ENCODE measurements at regions not wholly inside any gene's neighbourhood (a gene's known extent, or its start where the extent isn't known, plus 50 kb on each side); places are given as distances from the start of the nearest gene placed in this dataset.

DNA sequence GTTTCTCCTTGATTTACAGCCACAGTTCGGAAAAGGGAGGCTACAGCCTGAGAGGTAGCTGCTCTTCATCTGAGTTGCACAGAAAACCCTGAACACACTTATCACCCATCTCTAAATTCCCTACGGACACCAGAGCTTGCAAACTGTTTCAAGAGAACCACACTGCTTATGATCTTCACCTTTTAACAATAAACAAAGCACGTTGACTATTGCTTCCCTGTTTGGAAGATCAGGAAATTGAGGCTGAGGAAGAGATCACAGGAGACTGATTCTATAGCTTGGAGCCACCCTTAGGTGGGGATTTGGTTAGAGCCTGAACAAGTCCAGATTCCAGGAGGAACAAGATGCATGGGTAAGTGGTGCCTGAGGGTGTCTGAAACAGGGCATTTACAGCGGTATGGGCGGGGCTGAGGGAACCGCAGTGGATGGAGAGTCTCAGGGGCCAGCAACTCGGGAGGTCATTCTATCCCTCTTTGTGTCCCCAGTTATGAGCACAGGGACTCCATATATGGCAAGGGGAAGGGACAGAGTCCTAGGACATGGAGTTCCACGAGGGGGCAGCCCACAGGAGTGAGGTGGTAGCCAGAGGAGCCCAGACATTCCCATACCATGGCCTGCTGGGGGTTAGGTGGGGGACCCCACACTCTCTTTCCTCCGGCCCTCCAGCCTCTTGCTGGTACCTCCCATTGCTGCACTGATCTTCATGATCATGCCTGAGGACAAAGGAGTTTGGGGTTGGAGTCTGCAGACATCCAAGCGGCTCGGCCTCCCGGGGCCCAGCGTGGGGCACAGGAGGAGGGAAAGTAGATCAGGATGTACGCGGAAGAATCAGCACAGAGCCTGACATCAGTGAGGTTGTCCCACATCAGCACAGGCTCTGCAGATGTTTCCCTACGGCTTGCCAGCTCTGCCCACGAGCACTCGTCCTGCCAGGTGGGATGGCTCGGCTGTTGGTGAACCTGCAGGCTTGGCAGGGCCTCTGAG is 162.3 kb upstream of the ZNF536 start:
- WGBS (ENCODE audit: low lambda C conversion rate, missing lambda C conversion rate): 81% methylated on average over 19 of the region's 19 CpGs
- Histone ChIP-seq H3K79me2 (no peaks in the 10 kb centered on the region), H3K36me3 (replicated peaks; ENCODE audit: insufficient read depth, low read depth) (no peaks in the 10 kb centered on the region), H3K4me2 (no peak overlapping the region), H4K20me1 (ENCODE audit: insufficient read depth, poor library complexity, severe bottlenecking) (no peaks in the 10 kb centered on the region), H3K27me3 (peaks cover 4% of the 10 kb centered on the region), H3K9me2 (replicated peaks; ENCODE audit: insufficient read depth) (no peaks in the 10 kb centered on the region), H3K27ac (no peak overlapping the region), H3K4me3 (no peak overlapping the region), H2AFZ (no peak overlapping the region), H3K4me1 (ENCODE audit: insufficient read depth) (no peaks in the 10 kb centered on the region), H3K9me3 (ENCODE audit: low read depth) (no peaks in the 10 kb centered on the region)
- DNase-seq (ENCODE audit: low spot score): no peak
- TF ChIP-seq EZH2 (IDR thresholded peaks at IDR 0.05; ENCODE audit: borderline replicate concordance) (no peak), EZH2phosphoT487 (IDR thresholded peaks at IDR 0.05; ENCODE audit: low read depth, severe bottlenecking, unreplicated experiment) (no peak)
- TF ChIP-seq, protein P1, sequence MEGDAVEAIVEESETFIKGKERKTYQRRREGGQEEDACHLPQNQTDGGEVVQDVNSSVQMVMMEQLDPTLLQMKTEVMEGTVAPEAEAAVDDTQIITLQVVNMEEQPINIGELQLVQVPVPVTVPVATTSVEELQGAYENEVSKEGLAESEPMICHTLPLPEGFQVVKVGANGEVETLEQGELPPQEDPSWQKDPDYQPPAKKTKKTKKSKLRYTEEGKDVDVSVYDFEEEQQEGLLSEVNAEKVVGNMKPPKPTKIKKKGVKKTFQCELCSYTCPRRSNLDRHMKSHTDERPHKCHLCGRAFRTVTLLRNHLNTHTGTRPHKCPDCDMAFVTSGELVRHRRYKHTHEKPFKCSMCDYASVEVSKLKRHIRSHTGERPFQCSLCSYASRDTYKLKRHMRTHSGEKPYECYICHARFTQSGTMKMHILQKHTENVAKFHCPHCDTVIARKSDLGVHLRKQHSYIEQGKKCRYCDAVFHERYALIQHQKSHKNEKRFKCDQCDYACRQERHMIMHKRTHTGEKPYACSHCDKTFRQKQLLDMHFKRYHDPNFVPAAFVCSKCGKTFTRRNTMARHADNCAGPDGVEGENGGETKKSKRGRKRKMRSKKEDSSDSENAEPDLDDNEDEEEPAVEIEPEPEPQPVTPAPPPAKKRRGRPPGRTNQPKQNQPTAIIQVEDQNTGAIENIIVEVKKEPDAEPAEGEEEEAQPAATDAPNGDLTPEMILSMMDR (IDR thresholded peaks at IDR 0.05; ENCODE audit: poor library complexity): no peak

DNA sequence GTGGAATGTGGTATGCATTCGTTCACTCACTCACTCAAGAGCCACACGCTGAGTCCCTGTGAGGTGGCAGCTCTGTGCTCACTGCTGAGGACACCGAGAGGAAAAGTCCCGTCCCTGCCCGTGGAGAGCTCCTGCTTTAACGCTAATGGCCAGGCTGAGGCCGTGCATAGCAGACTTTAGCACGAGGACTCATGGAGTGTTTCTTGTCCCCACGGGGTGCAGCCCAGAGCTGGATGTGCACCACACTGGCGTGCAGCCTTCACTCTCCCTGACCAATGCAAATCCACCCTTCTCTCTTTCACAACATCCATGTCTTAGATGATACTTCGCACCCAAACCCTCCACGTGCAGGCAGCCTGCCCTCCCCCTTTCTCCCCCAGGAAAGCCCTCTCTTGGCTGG is 159.6 kb upstream of the ZNF536 start:
- H3K4me3 ChIP-seq: no peak overlapping the region
- no peaks in the 10 kb centered on the region for H3K79me2 ChIP-seq
- no peak for DNase-seq (ENCODE audit: low spot score)
- H3K27ac ChIP-seq: no peak overlapping the region
- no peak overlapping the region for H2AFZ ChIP-seq
- no peaks in the 10 kb centered on the region for H3K9me3 ChIP-seq (ENCODE audit: low read depth)
- H3K4me1 ChIP-seq (ENCODE audit: insufficient read depth): no peaks in the 10 kb centered on the region
- H3K36me3 ChIP-seq (replicated peaks; ENCODE audit: insufficient read depth, low read depth): no peaks in the 10 kb centered on the region
- H3K9me2 ChIP-seq (replicated peaks; ENCODE audit: insufficient read depth): no peaks in the 10 kb centered on the region
- H3K4me2 ChIP-seq: no peak overlapping the region
- H3K27me3 ChIP-seq: peaks cover 17% of the 10 kb centered on the region
- H4K20me1 ChIP-seq (ENCODE audit: insufficient read depth, poor library complexity, severe bottlenecking): no peaks in the 10 kb centered on the region
- TF ChIP-seq EZH2 (IDR thresholded peaks at IDR 0.05; ENCODE audit: borderline replicate concordance): no peak
- TF ChIP-seq EZH2phosphoT487 (IDR thresholded peaks at IDR 0.05; ENCODE audit: low read depth, severe bottlenecking, unreplicated experiment): no peak
- TF ChIP-seq, protein P1 (IDR thresholded peaks at IDR 0.05; ENCODE audit: poor library complexity): no peak
- 88% methylated on average over 11 of the region's 12 CpGs for WGBS (ENCODE audit: low lambda C conversion rate, missing lambda C conversion rate)

DNA sequence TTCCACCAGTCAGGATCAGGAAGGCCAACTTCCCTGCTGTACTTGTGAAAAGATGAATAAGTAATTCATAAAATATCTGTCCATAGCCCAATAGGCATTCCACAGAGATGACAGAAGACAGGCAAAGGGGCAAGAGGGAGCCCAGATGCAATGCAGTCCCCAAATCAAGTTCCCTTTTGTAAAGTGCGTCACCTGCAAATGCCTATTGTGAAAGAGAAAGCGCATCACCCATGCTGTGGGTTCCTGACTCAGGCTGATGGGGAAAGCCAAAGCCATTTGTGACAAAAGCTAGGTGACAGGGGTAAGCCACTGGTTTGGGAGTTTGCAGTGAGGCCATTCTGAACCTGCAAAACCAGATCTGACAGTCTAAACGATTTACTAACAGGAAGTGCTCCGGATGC is 157.5 kb upstream of the ZNF536 start:
- Histone ChIP-seq H3K36me3 (replicated peaks; ENCODE audit: insufficient read depth, low read depth) (no peaks in the 10 kb centered on the region), H3K27me3 (peaks cover 17% of the 10 kb centered on the region), H3K4me1 (ENCODE audit: insufficient read depth) (no peaks in the 10 kb centered on the region), H3K4me3 (no peak overlapping the region), H3K4me2 (no peak overlapping the region), H3K9me2 (replicated peaks; ENCODE audit: insufficient read depth) (no peaks in the 10 kb centered on the region), H2AFZ (no peak overlapping the region), H3K9me3 (ENCODE audit: low read depth) (no peaks in the 10 kb centered on the region), H4K20me1 (ENCODE audit: insufficient read depth, poor library complexity, severe bottlenecking) (no peaks in the 10 kb centered on the region), H3K27ac (no peak overlapping the region), H3K79me2 (no peaks in the 10 kb centered on the region)
- 60% methylated on average over 4 of the region's 4 CpGs for WGBS (ENCODE audit: low lambda C conversion rate, missing lambda C conversion rate)
- DNase-seq (ENCODE audit: low spot score): no peak
- TF ChIP-seq EZH2phosphoT487 (IDR thresholded peaks at IDR 0.05; ENCODE audit: low read depth, severe bottlenecking, unreplicated experiment) (no peak), EZH2 (IDR thresholded peaks at IDR 0.05; ENCODE audit: borderline replicate concordance) (no peak)
- TF ChIP-seq, protein P1 (IDR thresholded peaks at IDR 0.05; ENCODE audit: poor library complexity): no peak
